Neuronal stem cell (in vitro differentiated cells): ENCODE measurements at regions not wholly inside any gene's neighbourhood (a gene's known extent, or its start where the extent isn't known, plus 50 kb on each side); places are given as distances from the start of the nearest gene placed in this dataset.

Experiments
- DNase-seq: peaks from one replicate; pipeline ENCODE4 v3.0.0-alpha.2; 2013; ENCODE audit warnings: low spot score
- H2AFZ ChIP-seq: one replicate; pipeline ENCODE4 v1.6.1; 2013; ENCODE audit warnings: mild to moderate bottlenecking, low read length, inconsistent platforms
- H2AK5ac ChIP-seq: 2 replicates; pipeline ENCODE4 v1.6.1; 2013; ENCODE audit warnings: low read depth, mild to moderate bottlenecking, inconsistent platforms, low read length, moderate library complexity, mixed read lengths
- H2BK120ac ChIP-seq: 2 replicates; pipeline ENCODE4 v1.6.1; 2013; ENCODE audit warnings: low read depth, mild to moderate bottlenecking, inconsistent platforms, low read length, moderate library complexity, mixed read lengths
- H2BK12ac ChIP-seq: one replicate; pipeline ENCODE4 v1.6.1; 2013; ENCODE audit warnings: low read length, inconsistent platforms
- H2BK15ac ChIP-seq: 2 replicates; pipeline ENCODE4 v1.6.1; 2013; ENCODE audit warnings: mild to moderate bottlenecking, low read length, inconsistent platforms, mixed read lengths
- H2BK5ac ChIP-seq: one replicate; pipeline ENCODE4 v1.6.1; 2013; ENCODE audit warnings: inconsistent platforms, mild to moderate bottlenecking, low read length, moderate library complexity
- H3K14ac ChIP-seq: one replicate; pipeline ENCODE4 v1.6.1; 2013; ENCODE audit warnings: low read length, inconsistent platforms
- H3K18ac ChIP-seq: 2 replicates; pipeline ENCODE4 v1.6.1; 2013; ENCODE audit warnings: low read length, inconsistent platforms
- H3K23ac ChIP-seq: 2 replicates; pipeline ENCODE4 v1.6.1; 2013; ENCODE audit warnings: low read depth, mild to moderate bottlenecking, mixed read lengths, low read length, inconsistent platforms; ENCODE audit not compliant: poor library complexity
- H3K27ac ChIP-seq: replicated peaks from 3 replicates; pipeline ENCODE4 v1.5.1; 2013; ENCODE audit warnings: low read length, inconsistent platforms
- H3K27me3 ChIP-seq, 3 experiments: 2 replicates each; pipeline ENCODE4 v1.6.1; 2013; ENCODE audit warnings: low read length in 3 of 3, mild to moderate bottlenecking in 2 of 3, inconsistent platforms in 1 of 3, low read depth in 1 of 3, mixed read lengths in 1 of 3, moderate library complexity in 1 of 3; ENCODE audit not compliant: control insufficient read depth in 3 of 3, insufficient read depth in 3 of 3
- H3K36me3 ChIP-seq, 2 donors: replicated peaks in 1 of 2; 2 replicates each; pipeline ENCODE4 v1.6.1; 2013; ENCODE audit warnings: low read length in 2 of 2; ENCODE audit not compliant: control insufficient read depth in 2 of 2, insufficient read depth in 2 of 2
- H3K4ac ChIP-seq: 2 replicates; pipeline ENCODE4 v1.6.1; 2013; ENCODE audit warnings: inconsistent platforms, mild to moderate bottlenecking, low read length, moderate library complexity
- H3K4me1 ChIP-seq, 2 donors: 1 replicate in 1 of 2; 2 replicates in 1 of 2; pipeline ENCODE4 v1.6.1; 2013; ENCODE audit warnings: low read length in 2 of 2, low read depth in 1 of 2; ENCODE audit not compliant: control insufficient read depth in 2 of 2, insufficient read depth in 1 of 2
- H3K4me2 ChIP-seq: one replicate; pipeline ENCODE4 v1.6.1; 2013; ENCODE audit warnings: mild to moderate bottlenecking, low read length, inconsistent platforms; ENCODE audit not compliant: insufficient read depth, poor library complexity, severe bottlenecking
- H3K4me3 ChIP-seq, 2 donors: 2 replicates each; pipeline ENCODE4 v1.5.1; 2013; ENCODE audit warnings: low read length in 2 of 2, mild to moderate bottlenecking in 2 of 2, inconsistent platforms in 1 of 2, moderate library complexity in 1 of 2
- H3K79me1 ChIP-seq: one replicate; pipeline ENCODE4 v1.6.1; 2013; ENCODE audit warnings: low read depth, mild to moderate bottlenecking, inconsistent platforms, low read length, moderate library complexity
- H3K9ac ChIP-seq: one replicate; pipeline ENCODE4 v1.6.1; 2013; ENCODE audit warnings: mild to moderate bottlenecking, low read depth, low read length, inconsistent platforms; ENCODE audit not compliant: poor library complexity
- H3K9me3 ChIP-seq, 2 donors: replicated peaks in 1 of 2; 2 replicates each; pipeline versions ENCODE3 to v1.6.1; 2013; ENCODE audit warnings: low read length in 2 of 2, mild to moderate bottlenecking in 2 of 2, inconsistent platforms in 1 of 2, low read depth in 1 of 2, mixed read lengths in 1 of 2, moderate library complexity in 1 of 2; ENCODE audit not compliant: control insufficient read depth in 2 of 2, insufficient read depth in 1 of 2
- H4K8ac ChIP-seq: one replicate; pipeline ENCODE4 v1.6.1; 2013; ENCODE audit warnings: low read depth, mild to moderate bottlenecking, inconsistent platforms, low read length, moderate library complexity
- H4K91ac ChIP-seq: one replicate; pipeline ENCODE4 v1.6.1; 2013; ENCODE audit warnings: low read length, low read depth, mild to moderate bottlenecking, inconsistent platforms; ENCODE audit not compliant: poor library complexity
- WGBS, 2 donors: extraction: QIAGEN DNeasy Blood & Tissue Kit; methylation state at CpG; one replicate each; pipeline ENCODE4 v1.1.7; 2013; ENCODE audit warnings: missing lambda C conversion rate in 2 of 2, mixed read lengths in 1 of 2; ENCODE audit not compliant: insufficient read length in 2 of 2, insufficient replicate concordance in 1 of 2; ENCODE audit errors: extremely low coverage in 2 of 2; 5-methylcytosine and 5-hydroxymethylcytosine counted together

DNA sequence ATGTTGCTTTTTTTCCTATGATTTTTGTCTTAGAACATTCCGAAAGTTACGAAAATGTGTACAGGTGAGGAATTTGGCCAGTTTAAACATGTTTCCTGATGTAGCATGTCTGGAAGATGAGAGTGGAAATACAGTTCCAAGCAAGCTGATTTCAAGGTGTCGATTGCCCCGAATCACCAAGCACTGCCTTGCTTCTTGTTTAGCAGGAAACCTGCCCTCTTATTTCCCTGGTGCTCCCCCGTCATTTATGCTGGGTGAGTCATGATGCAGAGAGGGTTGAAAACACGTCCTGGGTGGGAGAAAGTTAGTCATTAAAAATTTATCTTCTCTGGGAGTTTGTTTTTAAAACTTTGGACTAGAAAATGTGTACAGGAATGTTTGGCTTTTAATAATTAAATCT is 608.6 kb upstream of the EEF2KMT start:
- no peak overlapping the region for H3K14ac ChIP-seq
- no peak overlapping the region for H3K4me3 ChIP-seq
- H3K79me1 ChIP-seq: no peaks in the 10 kb centered on the region
- no peaks in the 10 kb centered on the region for H3K36me3 ChIP-seq
- no peak overlapping the region for H3K23ac ChIP-seq
- H3K27ac ChIP-seq: no peak overlapping the region
- no peak overlapping the region for H2AFZ ChIP-seq
- no CpG with 5 or more reads among the region's 6 CpGs for WGBS, 2 donors
- no peaks in the 10 kb centered on the region for H3K4me1 ChIP-seq
- no peak overlapping the region for H2AK5ac ChIP-seq
- H3K4ac ChIP-seq: no peak overlapping the region
- no peak overlapping the region for H3K9ac ChIP-seq
- no peaks in the 10 kb centered on the region for H3K9me3 ChIP-seq
- no peak overlapping the region for H3K18ac ChIP-seq
- no peak overlapping the region for H3K4me2 ChIP-seq
- DNase-seq: no peak
- H2BK12ac ChIP-seq: no peak overlapping the region
- H2BK120ac ChIP-seq: no peak overlapping the region
- H2BK15ac ChIP-seq: no peak overlapping the region
- H4K91ac ChIP-seq: no peak overlapping the region
- no peak overlapping the region for H2BK5ac ChIP-seq
- no peaks in the 10 kb centered on the region for H3K27me3 ChIP-seq
- H4K8ac ChIP-seq: no peak overlapping the region

DNA sequence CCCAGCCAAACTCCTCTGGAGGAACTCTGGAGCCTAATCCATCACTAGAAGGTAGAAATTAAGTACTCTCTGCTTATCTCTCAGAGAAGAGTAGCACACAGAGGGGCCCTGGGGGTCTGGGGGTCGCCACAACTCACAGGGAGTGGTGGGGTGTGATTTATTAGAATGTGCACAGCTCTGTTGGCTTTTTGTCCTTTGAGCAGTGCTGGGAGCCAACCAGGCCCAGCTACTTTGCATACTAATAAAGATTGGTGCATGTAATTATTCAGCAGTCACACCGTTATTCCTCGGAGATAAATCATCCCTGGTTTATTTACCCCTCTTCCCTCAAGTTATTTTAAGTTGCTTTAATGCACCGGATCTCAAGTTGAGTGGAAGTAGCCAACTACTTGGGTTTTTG is 606.7 kb upstream of the EEF2KMT start:
- H3K4me2 ChIP-seq: no peak overlapping the region
- H3K14ac ChIP-seq: no peak overlapping the region
- whole genome bisulfite sequencing, 2 donors: no CpG with 5 or more reads among the region's 4 CpGs
- H3K27ac ChIP-seq: no peak overlapping the region
- H2BK120ac ChIP-seq: no peak overlapping the region
- no peak for DNase-seq
- H3K9ac ChIP-seq: no peak overlapping the region
- no peak overlapping the region for H4K8ac ChIP-seq
- no peak overlapping the region for H4K91ac ChIP-seq
- H3K18ac ChIP-seq: no peak overlapping the region
- H2BK5ac ChIP-seq: no peak overlapping the region
- no peak overlapping the region for H3K23ac ChIP-seq
- H3K9me3 ChIP-seq: no peaks in the 10 kb centered on the region
- H3K79me1 ChIP-seq: no peaks in the 10 kb centered on the region
- H3K27me3 ChIP-seq: no peaks in the 10 kb centered on the region
- no peak overlapping the region for H3K4me3 ChIP-seq
- no peak overlapping the region for H2AFZ ChIP-seq
- H2BK15ac ChIP-seq: no peak overlapping the region
- no peaks in the 10 kb centered on the region for H3K4me1 ChIP-seq
- H3K36me3 ChIP-seq: no peaks in the 10 kb centered on the region
- H3K4ac ChIP-seq: no peak overlapping the region
- H2BK12ac ChIP-seq: no peak overlapping the region
- H2AK5ac ChIP-seq: no peak overlapping the region

- no CpG with 5 or more reads among the region's 3 CpGs for WGBS, 2 donors
- no peak overlapping the region for H3K18ac ChIP-seq
- no peak overlapping the region for H2BK12ac ChIP-seq
Observed at GRCh38 chr16:5693426-5693825, 595.8 kb upstream of the EEF2KMT start.

DNA sequence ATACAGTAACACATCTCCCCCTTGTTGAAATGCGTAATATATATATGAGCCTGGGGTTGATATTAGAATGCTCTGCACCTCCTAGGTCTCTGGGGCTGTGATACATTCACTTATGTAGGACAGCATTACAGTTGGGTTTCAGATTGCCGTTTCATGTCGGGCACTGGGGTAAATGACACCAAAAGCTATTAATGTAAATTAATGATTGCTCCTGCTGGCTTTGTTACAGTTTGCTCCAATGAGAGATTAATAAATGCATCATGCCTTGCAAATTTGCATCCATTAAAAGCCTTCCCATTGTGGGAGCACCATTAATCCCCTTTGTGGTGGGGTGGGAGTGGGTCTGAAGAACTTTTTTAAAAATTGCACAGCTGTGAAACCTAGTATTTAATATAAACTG is 584.4 kb upstream of the EEF2KMT start:
- no peak overlapping the region for H3K4me2 ChIP-seq
- no peak overlapping the region for H4K8ac ChIP-seq
- H2AFZ ChIP-seq: no peak overlapping the region
- H2BK15ac ChIP-seq: no peak overlapping the region
- H3K4me1 ChIP-seq: no peaks in the 10 kb centered on the region
- WGBS, 2 donors: no CpG with 5 or more reads among the region's 3 CpGs
- no peaks in the 10 kb centered on the region for H3K27me3 ChIP-seq
- no peak overlapping the region for H3K4me3 ChIP-seq
- no peak overlapping the region for H2AK5ac ChIP-seq
- H3K9me3 ChIP-seq: no peaks in the 10 kb centered on the region
- no peak overlapping the region for H4K91ac ChIP-seq
- no peak overlapping the region for H3K18ac ChIP-seq
- no peak overlapping the region for H3K23ac ChIP-seq
- H3K79me1 ChIP-seq: no peaks in the 10 kb centered on the region
- no peak overlapping the region for H2BK120ac ChIP-seq
- no peak overlapping the region for H3K14ac ChIP-seq
- no peak overlapping the region for H2BK5ac ChIP-seq
- H3K9ac ChIP-seq: no peak overlapping the region
- no peak overlapping the region for H3K4ac ChIP-seq
- no peak for DNase-seq
- H3K36me3 ChIP-seq: no peaks in the 10 kb centered on the region
- H3K27ac ChIP-seq: no peak overlapping the region
- H2BK12ac ChIP-seq: no peak overlapping the region

More at GRCh38 chr16:5693426-5693825, 595.8 kb upstream of the EEF2KMT start:
- H3K27ac ChIP-seq: no peak overlapping the region
- H3K4me2 ChIP-seq: no peak overlapping the region
- H3K36me3 ChIP-seq: no peaks in the 10 kb centered on the region
- DNase-seq: no peak
- no peak overlapping the region for H4K91ac ChIP-seq
- H2BK15ac ChIP-seq: no peak overlapping the region
- no peak overlapping the region for H3K23ac ChIP-seq
- H2BK120ac ChIP-seq: no peak overlapping the region
- no peak overlapping the region for H3K9ac ChIP-seq
- H3K4me3 ChIP-seq: no peak overlapping the region
- H3K79me1 ChIP-seq: no peaks in the 10 kb centered on the region
- no peak overlapping the region for H2AFZ ChIP-seq
- H4K8ac ChIP-seq: no peak overlapping the region
- H3K4me1 ChIP-seq: no peaks in the 10 kb centered on the region
- H2BK5ac ChIP-seq: no peak overlapping the region
- no peaks in the 10 kb centered on the region for H3K9me3 ChIP-seq
- no peaks in the 10 kb centered on the region for H3K27me3 ChIP-seq
- no peak overlapping the region for H3K14ac ChIP-seq
- no peak overlapping the region for H3K4ac ChIP-seq
- H2AK5ac ChIP-seq: no peak overlapping the region
